Karpas-422 (cell line): ENCODE measurements at regions not wholly inside any gene's neighbourhood (a gene's known extent, or its start where the extent isn't known, plus 50 kb on each side); places are given as distances from the start of the nearest gene placed in this dataset.

ENCODE experiments used
- DNase-seq: peaks from one replicate; pipeline ENCODE4 v3.0.0-alpha.2; 2015
- H2AFZ ChIP-seq: fragments of 200-600 bp; sonication (generic); 2 replicates; pipeline ENCODE4 v1.6.1; 2014; ENCODE audit warnings: antibody characterized with exemption, low read length, mixed read lengths
- H3K27ac ChIP-seq: fragments of 200-600 bp; sonication (generic); 2 replicates; pipeline ENCODE4 v1.5.1; 2014; ENCODE audit warnings: mild to moderate bottlenecking, low read length, moderate library complexity
- H3K27me3 ChIP-seq: fragments of 200-600 bp; sonication (generic); 2 replicates; pipeline ENCODE4 v1.6.1; 2014; ENCODE audit warnings: low read length, mixed read lengths
- H3K36me3 ChIP-seq: fragments of 200-600 bp; sonication (generic); 2 replicates; pipeline ENCODE4 v1.6.1; 2014; ENCODE audit warnings: low read length, mixed read lengths; ENCODE audit not compliant: insufficient read depth
- H3K4me1 ChIP-seq: fragments of 200-600 bp; sonication (generic); 2 replicates; pipeline ENCODE4 v1.6.1; 2014; ENCODE audit warnings: mild to moderate bottlenecking, low read length, mixed read lengths
- H3K4me2 ChIP-seq: fragments of 200-600 bp; sonication (generic); 2 replicates; pipeline ENCODE4 v1.6.1; 2014; ENCODE audit warnings: low read length, low read depth, mild to moderate bottlenecking; ENCODE audit not compliant: poor library complexity, severe bottlenecking
- H3K4me3 ChIP-seq: fragments of 200-600 bp; sonication (generic); 2 replicates; pipeline ENCODE4 v1.5.1; 2014; ENCODE audit warnings: mild to moderate bottlenecking, antibody characterized with exemption, low read length, mixed read lengths
- H3K79me2 ChIP-seq: fragments of 200-600 bp; sonication (generic); 2 replicates; pipeline ENCODE4 v1.6.1; 2014; ENCODE audit warnings: mild to moderate bottlenecking, low read length, mixed read lengths
- H3K9ac ChIP-seq: fragments of 200-600 bp; sonication (generic); 2 replicates; pipeline ENCODE4 v1.6.0; 2014; ENCODE audit warnings: low read length
- H3K9me2 ChIP-seq: fragments of 200-600 bp; sonication (generic), shearing (Covaris generic); replicated peaks from 2 replicates; pipeline ENCODE4 v1.6.0; 2014; ENCODE audit warnings: mild to moderate bottlenecking, low read length, moderate library complexity; ENCODE audit not compliant: insufficient read depth
- H3K9me3 ChIP-seq: fragments of 300-700, 200-600 bp; sonication (generic); 2 replicates; pipeline ENCODE4 v1.6.1; 2014; ENCODE audit warnings: low read length, mixed read lengths
- H4K20me1 ChIP-seq: fragments of 200-600 bp; sonication (generic); 2 replicates; pipeline ENCODE4 v1.6.1; 2014; ENCODE audit warnings: mild to moderate bottlenecking, antibody characterized with exemption, low read length, low read depth; ENCODE audit not compliant: insufficient read depth

GRCh38 chr13:55341891-55342290 lies 1798.8 kb upstream of the PRR20A start:
- Histone ChIP-seq H3K27me3 (no peaks in the 10 kb centered on the region), H3K4me3 (no peak overlapping the region), H2AFZ (no peak overlapping the region), H3K9me3 (peaks cover 44% of the 10 kb centered on the region), H3K79me2 (no peaks in the 10 kb centered on the region), H3K9ac (no peak overlapping the region), H3K9me2 (no peaks in the 10 kb centered on the region), H4K20me1 (no peaks in the 10 kb centered on the region), H3K27ac (no peak overlapping the region), H3K4me1 (no peaks in the 10 kb centered on the region), H3K4me2 (no peak overlapping the region), H3K36me3 (no peaks in the 10 kb centered on the region)
- no peak for DNase-seq

- Histone ChIP-seq H3K9me3 (peaks cover 36% of the 10 kb centered on the region), H3K9me2 (no peaks in the 10 kb centered on the region), H3K27me3 (no peaks in the 10 kb centered on the region)
These were observed 1795.5 kb upstream of the PRR20A start for GRCh38 chr13:55345224-55345623.

GRCh38 chr13:55347528-55347927 lies 1793.2 kb upstream of the PRR20A start:
- Histone ChIP-seq H3K4me1 (no peaks in the 10 kb centered on the region), H3K27ac (no peak overlapping the region), H3K9me2 (no peaks in the 10 kb centered on the region), H3K79me2 (no peaks in the 10 kb centered on the region), H3K27me3 (no peaks in the 10 kb centered on the region), H3K4me2 (no peak overlapping the region), H4K20me1 (no peaks in the 10 kb centered on the region), H2AFZ (no peak overlapping the region), H3K4me3 (no peak overlapping the region), H3K36me3 (no peaks in the 10 kb centered on the region), H3K9me3 (peaks cover 24% of the 10 kb centered on the region), H3K9ac (no peak overlapping the region)
- DNase-seq = no peak

More at GRCh38 chr13:55345224-55345623, 1795.5 kb upstream of the PRR20A start:
- no peak overlapping the region for H3K4me2 ChIP-seq
- no peak overlapping the region for H3K4me3 ChIP-seq
- H3K4me1 ChIP-seq = no peaks in the 10 kb centered on the region
- H3K79me2 ChIP-seq = no peaks in the 10 kb centered on the region
- H3K27ac ChIP-seq = no peak overlapping the region
- no peak for DNase-seq
- H2AFZ ChIP-seq = no peak overlapping the region
- no peak overlapping the region for H3K9ac ChIP-seq
- H3K36me3 ChIP-seq = no peaks in the 10 kb centered on the region
- no peaks in the 10 kb centered on the region for H4K20me1 ChIP-seq

GRCh38 chr13:55359067-55359466 lies 1781.7 kb upstream of the PRR20A start:
- Histone ChIP-seq H2AFZ (no peak overlapping the region), H3K9me2 (no peaks in the 10 kb centered on the region), H4K20me1 (no peaks in the 10 kb centered on the region), H3K4me3 (no peak overlapping the region), H3K9ac (no peak overlapping the region), H3K79me2 (no peaks in the 10 kb centered on the region), H3K4me2 (no peak overlapping the region), H3K9me3 (peaks cover 26% of the 10 kb centered on the region), H3K27me3 (no peaks in the 10 kb centered on the region), H3K36me3 (no peaks in the 10 kb centered on the region), H3K4me1 (no peaks in the 10 kb centered on the region), H3K27ac (no peak overlapping the region)
- DNase-seq = no peak

GRCh38 chr13:55361141-55361540 lies 1779.6 kb upstream of the PRR20A start:
- no peaks in the 10 kb centered on the region for H3K79me2 ChIP-seq
- DNase-seq = no peak
- H3K4me1 ChIP-seq = no peaks in the 10 kb centered on the region
- no peaks in the 10 kb centered on the region for H3K9me2 ChIP-seq
- H3K9me3 ChIP-seq = peaks cover 27% of the 10 kb centered on the region
- no peak overlapping the region for H3K27ac ChIP-seq
- H4K20me1 ChIP-seq = no peaks in the 10 kb centered on the region
- no peak overlapping the region for H2AFZ ChIP-seq
- no peaks in the 10 kb centered on the region for H3K36me3 ChIP-seq
- no peak overlapping the region for H3K4me2 ChIP-seq
- no peaks in the 10 kb centered on the region for H3K27me3 ChIP-seq
- no peak overlapping the region for H3K4me3 ChIP-seq
- no peak overlapping the region for H3K9ac ChIP-seq

GRCh38 chr13:55366676-55367075 lies 1774.0 kb upstream of the PRR20A start:
- no peak overlapping the region for H3K4me3 ChIP-seq
- no peaks in the 10 kb centered on the region for H3K36me3 ChIP-seq
- H4K20me1 ChIP-seq = no peaks in the 10 kb centered on the region

GRCh38 chr13:55394470-55394869 lies 1746.2 kb upstream of the PRR20A start:
- H3K27ac ChIP-seq = no peak overlapping the region
- H3K79me2 ChIP-seq = no peaks in the 10 kb centered on the region
- H3K4me2 ChIP-seq = no peak overlapping the region
- no peaks in the 10 kb centered on the region for H3K36me3 ChIP-seq
- H3K4me3 ChIP-seq = no peak overlapping the region
- no peak for DNase-seq
- no peak overlapping the region for H3K9ac ChIP-seq
- peaks cover 44% of the 10 kb centered on the region for H3K9me3 ChIP-seq
- H3K4me1 ChIP-seq = no peaks in the 10 kb centered on the region
- H3K9me2 ChIP-seq = no peaks in the 10 kb centered on the region
- H4K20me1 ChIP-seq = no peaks in the 10 kb centered on the region
- no peaks in the 10 kb centered on the region for H3K27me3 ChIP-seq
- H2AFZ ChIP-seq = no peak overlapping the region

More at GRCh38 chr13:55366676-55367075, 1774.0 kb upstream of the PRR20A start:
- H3K4me2 ChIP-seq = no peak overlapping the region
- no peak overlapping the region for H2AFZ ChIP-seq
- H3K27me3 ChIP-seq = no peaks in the 10 kb centered on the region
- no peak overlapping the region for H3K27ac ChIP-seq
- H3K9me3 ChIP-seq = peaks cover 36% of the 10 kb centered on the region
- no peak for DNase-seq
- no peaks in the 10 kb centered on the region for H3K4me1 ChIP-seq
- H3K9me2 ChIP-seq = no peaks in the 10 kb centered on the region
- H3K79me2 ChIP-seq = no peaks in the 10 kb centered on the region
- no peak overlapping the region for H3K9ac ChIP-seq

- Histone ChIP-seq H3K9me2 (no peaks in the 10 kb centered on the region), H3K27me3 (no peaks in the 10 kb centered on the region), H3K9me3 (peaks cover 23% of the 10 kb centered on the region), H2AFZ (no peak overlapping the region), H3K36me3 (no peaks in the 10 kb centered on the region), H3K79me2 (no peaks in the 10 kb centered on the region), H3K27ac (no peak overlapping the region), H4K20me1 (no peaks in the 10 kb centered on the region), H3K4me3 (no peak overlapping the region), H3K4me1 (no peaks in the 10 kb centered on the region), H3K4me2 (no peak overlapping the region), H3K9ac (no peak overlapping the region)
- no peak for DNase-seq
These were observed 1737.8 kb upstream of the PRR20A start for GRCh38 chr13:55402870-55403269.
